ENCODE measurements at regions not wholly inside any gene's neighbourhood (a gene's known extent, or its start where the extent isn't known, plus 50 kb on each side); places are given as distances from the start of the nearest gene placed in this dataset.

GRCh38 chr15:87416591-87417257 lies 839.8 kb downstream of the NTRK3 start:
- peaks cover 1% of the 10 kb centered on the region for H3K36me3 Mint-ChIP-seq (ENCODE audit: insufficient read depth)
- ATAC-seq (replicated peaks; ENCODE audit: extremely low read depth, poor library complexity, severe bottlenecking) (no peak), DNase-seq (ENCODE audit: low spot score in 2 of 2) (no peak)
- H3K27ac Mint-ChIP-seq (ENCODE audit: low read depth), result no peak overlapping the region
- H3K9me3 Mint-ChIP-seq, result no peaks in the 10 kb centered on the region
- H3K4me1 Mint-ChIP-seq, result no peaks in the 10 kb centered on the region
- H3K4me3 Mint-ChIP-seq, result no peak overlapping the region
- no peaks in the 10 kb centered on the region for H3K27me3 Mint-ChIP-seq

- Mint-ChIP-seq H3K4me1 (no peaks in the 10 kb centered on the region), H3K27me3 (no peaks in the 10 kb centered on the region), H3K9me3 (peaks cover 6% of the 10 kb centered on the region), H3K4me3 (no peak overlapping the region), H3K27ac (ENCODE audit: low read depth) (no peak overlapping the region), H3K36me3 (ENCODE audit: insufficient read depth) (peaks cover 1% of the 10 kb centered on the region)
- no peak for DNase-seq (ENCODE audit: low spot score in 2 of 2)
- ATAC-seq (replicated peaks; ENCODE audit: extremely low read depth, poor library complexity, severe bottlenecking), result no peak
These were observed 847.6 kb downstream of the NTRK3 start for GRCh38 chr15:87408902-87409301.

GRCh38 chr15:87403973-87404372 lies 852.6 kb downstream of the NTRK3 start:
- ATAC-seq (replicated peaks; ENCODE audit: extremely low read depth, poor library complexity, severe bottlenecking), result no peak
- Mint-ChIP-seq H3K4me1 (no peaks in the 10 kb centered on the region), H3K4me3 (no peak overlapping the region), H3K9me3 (peaks cover 6% of the 10 kb centered on the region), H3K27ac (ENCODE audit: low read depth) (no peak overlapping the region), H3K27me3 (no peaks in the 10 kb centered on the region), H3K36me3 (ENCODE audit: insufficient read depth) (no peaks in the 10 kb centered on the region)
- DNase-seq (ENCODE audit: low spot score in 2 of 2), result no peak

GRCh38 chr15:87401973-87402372 lies 854.6 kb downstream of the NTRK3 start:
- no peaks in the 10 kb centered on the region for H3K36me3 Mint-ChIP-seq (ENCODE audit: insufficient read depth)
- H3K27ac Mint-ChIP-seq (ENCODE audit: low read depth), result no peak overlapping the region
- H3K27me3 Mint-ChIP-seq, result no peaks in the 10 kb centered on the region
- no peak overlapping the region for H3K4me3 Mint-ChIP-seq
- no peak for DNase-seq (ENCODE audit: low spot score in 2 of 2)
- H3K9me3 Mint-ChIP-seq, result peaks cover 6% of the 10 kb centered on the region
- ATAC-seq (replicated peaks; ENCODE audit: extremely low read depth, poor library complexity, severe bottlenecking), result no peak
- H3K4me1 Mint-ChIP-seq, result no peaks in the 10 kb centered on the region

GRCh38 chr15:87394676-87395075 lies 861.9 kb downstream of the NTRK3 start:
- Mint-ChIP-seq H3K27ac (ENCODE audit: low read depth) (no peak overlapping the region), H3K9me3 (peaks cover 10% of the 10 kb centered on the region), H3K4me1 (no peaks in the 10 kb centered on the region), H3K27me3 (no peaks in the 10 kb centered on the region), H3K4me3 (no peak overlapping the region), H3K36me3 (ENCODE audit: insufficient read depth) (no peaks in the 10 kb centered on the region)
- ATAC-seq (replicated peaks; ENCODE audit: extremely low read depth, poor library complexity, severe bottlenecking), result no peak
- no peak for DNase-seq (ENCODE audit: low spot score in 2 of 2)

GRCh38 chr15:87387766-87388165 lies 868.8 kb downstream of the NTRK3 start:
- peaks cover 8% of the 10 kb centered on the region for H3K9me3 Mint-ChIP-seq
- H3K4me1 Mint-ChIP-seq, result no peaks in the 10 kb centered on the region
- ATAC-seq (replicated peaks; ENCODE audit: extremely low read depth, poor library complexity, severe bottlenecking), result no peak
- no peak overlapping the region for H3K27ac Mint-ChIP-seq (ENCODE audit: low read depth)
- no peaks in the 10 kb centered on the region for H3K36me3 Mint-ChIP-seq (ENCODE audit: insufficient read depth)
- DNase-seq (ENCODE audit: low spot score in 2 of 2), result no peak
- no peak overlapping the region for H3K4me3 Mint-ChIP-seq
- H3K27me3 Mint-ChIP-seq, result no peaks in the 10 kb centered on the region

GRCh38 chr15:87374339-87374738 lies 882.2 kb downstream of the NTRK3 start:
- DNase-seq (ENCODE audit: low spot score in 2 of 2) (no peak), ATAC-seq (replicated peaks; ENCODE audit: extremely low read depth, poor library complexity, severe bottlenecking) (no peak)
- H3K4me1 Mint-ChIP-seq, result no peaks in the 10 kb centered on the region
- H3K4me3 Mint-ChIP-seq, result no peak overlapping the region
- H3K27ac Mint-ChIP-seq (ENCODE audit: low read depth), result no peak overlapping the region
- H3K27me3 Mint-ChIP-seq, result peaks cover 15% of the 10 kb centered on the region
- H3K36me3 Mint-ChIP-seq (ENCODE audit: insufficient read depth), result no peaks in the 10 kb centered on the region
- peaks cover 23% of the 10 kb centered on the region for H3K9me3 Mint-ChIP-seq

- H3K27me3 Mint-ChIP-seq, result peaks cover 12% of the 10 kb centered on the region
- H3K9me3 Mint-ChIP-seq, result peaks cover 18% of the 10 kb centered on the region
- no peaks in the 10 kb centered on the region for H3K36me3 Mint-ChIP-seq (ENCODE audit: insufficient read depth)
- ATAC-seq (replicated peaks; ENCODE audit: extremely low read depth, poor library complexity, severe bottlenecking) (no peak), DNase-seq (ENCODE audit: low spot score in 2 of 2) (no peak)
- H3K4me3 Mint-ChIP-seq, result no peak overlapping the region
- H3K27ac Mint-ChIP-seq (ENCODE audit: low read depth), result no peak overlapping the region
- H3K4me1 Mint-ChIP-seq, result no peaks in the 10 kb centered on the region
These were observed 887.3 kb downstream of the NTRK3 start for GRCh38 chr15:87369269-87369668.

- peaks cover 12% of the 10 kb centered on the region for H3K9me3 Mint-ChIP-seq
- no peaks in the 10 kb centered on the region for H3K36me3 Mint-ChIP-seq (ENCODE audit: insufficient read depth)
- DNase-seq (ENCODE audit: low spot score in 2 of 2), result no peak
- H3K4me3 Mint-ChIP-seq, result no peak overlapping the region
- H3K4me1 Mint-ChIP-seq, result no peaks in the 10 kb centered on the region
- peaks cover 4% of the 10 kb centered on the region for H3K27me3 Mint-ChIP-seq
- no peak overlapping the region for H3K27ac Mint-ChIP-seq (ENCODE audit: low read depth)
- no peak for ATAC-seq (replicated peaks; ENCODE audit: extremely low read depth, poor library complexity, severe bottlenecking)
These were observed 888.0 kb downstream of the NTRK3 start for GRCh38 chr15:87368511-87368910.

- DNase-seq (ENCODE audit: low spot score in 2 of 2), result no peak
- Mint-ChIP-seq H3K27me3 (no peaks in the 10 kb centered on the region), H3K4me3 (no peak overlapping the region)
These were observed 891.4 kb downstream of the NTRK3 start for GRCh38 chr15:87365186-87365585.

GRCh38 chr15:87362531-87362930 lies 894.0 kb downstream of the NTRK3 start:
- no peak overlapping the region for H3K27ac Mint-ChIP-seq (ENCODE audit: low read depth)
- no peaks in the 10 kb centered on the region for H3K9me3 Mint-ChIP-seq
- H3K27me3 Mint-ChIP-seq, result no peaks in the 10 kb centered on the region
- no peak overlapping the region for H3K4me3 Mint-ChIP-seq
- ATAC-seq (replicated peaks; ENCODE audit: extremely low read depth, poor library complexity, severe bottlenecking), result no peak
- DNase-seq (ENCODE audit: low spot score in 2 of 2), result no peak
- H3K36me3 Mint-ChIP-seq (ENCODE audit: insufficient read depth), result no peaks in the 10 kb centered on the region
- no peaks in the 10 kb centered on the region for H3K4me1 Mint-ChIP-seq

More at GRCh38 chr15:87365186-87365585, 891.4 kb downstream of the NTRK3 start:
- H3K9me3 Mint-ChIP-seq, result peaks cover 5% of the 10 kb centered on the region
- H3K4me1 Mint-ChIP-seq, result no peaks in the 10 kb centered on the region
- H3K27ac Mint-ChIP-seq (ENCODE audit: low read depth), result no peak overlapping the region
- ATAC-seq (replicated peaks; ENCODE audit: extremely low read depth, poor library complexity, severe bottlenecking), result no peak
- H3K36me3 Mint-ChIP-seq (ENCODE audit: insufficient read depth), result no peaks in the 10 kb centered on the region

GRCh38 chr15:87357637-87358313 lies 898.8 kb downstream of the NTRK3 start:
- DNase-seq (ENCODE audit: low spot score in 2 of 2) (no peak), ATAC-seq (replicated peaks; ENCODE audit: extremely low read depth, poor library complexity, severe bottlenecking) (no peak)
- Mint-ChIP-seq H3K27ac (ENCODE audit: low read depth) (no peak overlapping the region), H3K4me1 (no peaks in the 10 kb centered on the region), H3K27me3 (no peaks in the 10 kb centered on the region), H3K4me3 (no peak overlapping the region), H3K9me3 (no peaks in the 10 kb centered on the region), H3K36me3 (ENCODE audit: insufficient read depth) (no peaks in the 10 kb centered on the region)

- no peaks in the 10 kb centered on the region for H3K4me1 Mint-ChIP-seq
- DNase-seq (ENCODE audit: low spot score in 2 of 2), result no peak
- H3K4me3 Mint-ChIP-seq, result no peak overlapping the region
These were observed 900.6 kb downstream of the NTRK3 start for GRCh38 chr15:87355946-87356345.

More at GRCh38 chr15:87355946-87356345, 900.6 kb downstream of the NTRK3 start:
- Mint-ChIP-seq H3K27ac (ENCODE audit: low read depth) (no peak overlapping the region), H3K27me3 (no peaks in the 10 kb centered on the region), H3K9me3 (no peaks in the 10 kb centered on the region), H3K36me3 (ENCODE audit: insufficient read depth) (no peaks in the 10 kb centered on the region)
- no peak for ATAC-seq (replicated peaks; ENCODE audit: extremely low read depth, poor library complexity, severe bottlenecking)
